ENCODE measurements at regions not wholly inside any gene's neighbourhood (a gene's known extent, or its start where the extent isn't known, plus 50 kb on each side); places are given as distances from the start of the nearest gene placed in this dataset.

GRCh38 chr11:109970516-109971183 is 122.5 kb upstream of the ZC3H12C start:
- no peak for TF ChIP-seq CTCF (IDR thresholded peaks at IDR 0.05; ENCODE audit: insufficient read depth, low read depth, low read length, missing control alignments)
- DNase-seq (ENCODE audit: low read depth), result peak; percentile 81
- H3K4me3 ChIP-seq (ENCODE audit: low read depth, low read length), result no peak overlapping the region

- TF ChIP-seq CTCF (IDR thresholded peaks at IDR 0.05; ENCODE audit: insufficient read depth, low read depth, low read length, missing control alignments), result no peak
- H3K4me3 ChIP-seq (ENCODE audit: low read depth, low read length), result no peak overlapping the region
- DNase-seq (ENCODE audit: low read depth), result peak; percentile 45
Measured at GRCh38 chr11:109971184-109971523, 122.0 kb upstream of the ZC3H12C start.

- peak; percentile 77 for DNase-seq (ENCODE audit: low read depth)
- peak overlapping the region; percentile 7; the same call in 1 of the 2 replicates for H3K4me3 ChIP-seq (ENCODE audit: low read depth, low read length)
- TF ChIP-seq CTCF (IDR thresholded peaks at IDR 0.05; ENCODE audit: insufficient read depth, low read depth, low read length, missing control alignments), result no peak
Measured at GRCh38 chr11:109972181-109972715, 120.9 kb upstream of the ZC3H12C start.

- TF ChIP-seq CTCF (IDR thresholded peaks at IDR 0.05; ENCODE audit: insufficient read depth, low read depth, low read length, missing control alignments), result no peak
- no peak for DNase-seq (ENCODE audit: low read depth)
Measured at GRCh38 chr11:109972939-109973338, 120.3 kb upstream of the ZC3H12C start.

GRCh38 chr11:109973486-109973885 is 119.7 kb upstream of the ZC3H12C start:
- DNase-seq (ENCODE audit: low read depth), result no peak
- TF ChIP-seq CTCF (IDR thresholded peaks at IDR 0.05; ENCODE audit: insufficient read depth, low read depth, low read length, missing control alignments), result no peak
- no peak overlapping the region for H3K4me3 ChIP-seq (ENCODE audit: low read depth, low read length)

More at GRCh38 chr11:109972939-109973338, 120.3 kb upstream of the ZC3H12C start:
- no peak overlapping the region for H3K4me3 ChIP-seq (ENCODE audit: low read depth, low read length)

- no peak overlapping the region for H3K4me3 ChIP-seq (ENCODE audit: low read depth, low read length)
- no peak for DNase-seq (ENCODE audit: low read depth)
- TF ChIP-seq CTCF (IDR thresholded peaks at IDR 0.05; ENCODE audit: insufficient read depth, low read depth, low read length, missing control alignments), result no peak
Measured at GRCh38 chr11:109974523-109974922, 118.7 kb upstream of the ZC3H12C start.

GRCh38 chr11:109978895-109979294 is 114.3 kb upstream of the ZC3H12C start:
- no peak for TF ChIP-seq CTCF (IDR thresholded peaks at IDR 0.05; ENCODE audit: insufficient read depth, low read depth, low read length, missing control alignments)
- no peak overlapping the region for H3K4me3 ChIP-seq (ENCODE audit: low read depth, low read length)
- DNase-seq (ENCODE audit: low read depth), result no peak

All from GM12865 (cell line).